Aorta (tissue), 5 donors: ENCODE measurements at regions not wholly inside any gene's neighbourhood (a gene's known extent, or its start where the extent isn't known, plus 50 kb on each side); places are given as distances from the start of the nearest gene placed in this dataset.
"Not testable (repeated sequence)": the region's sequence is repeated elsewhere in the genome, so short reads cannot be mapped to it uniquely, and the experiment has no call there.

Source experiments
- ATAC-seq: fragments of 200-7000 bp; cut with Tn5 transposase; one replicate; pipeline ENCODE4 v1.9.1; 2022; ENCODE audit warnings: moderate library complexity; ENCODE audit not compliant: low FRiP score
- DNase-seq, 2 donors: peaks; one replicate each; pipeline ENCODE4 v3.0.0-alpha.2; 2020
- H3K27ac ChIP-seq, 2 donors: one replicate each; pipeline ENCODE4 v1.5.1; 2013; ENCODE audit warnings: low read length in 2 of 2, mild to moderate bottlenecking in 2 of 2, moderate library complexity in 2 of 2, control low read depth in 1 of 2, inconsistent platforms in 1 of 2, low read depth in 1 of 2
- H3K27me3 ChIP-seq, 2 donors: one replicate each; pipeline ENCODE4 v1.6.1; 2013; ENCODE audit warnings: control low read depth in 1 of 2, low read length in 1 of 2, mild to moderate bottlenecking in 1 of 2, moderate library complexity in 1 of 2; ENCODE audit not compliant: insufficient read depth in 2 of 2, control insufficient read depth in 1 of 2
- H3K36me3 ChIP-seq, 2 donors: one replicate each; pipeline ENCODE4 v1.6.1; 2013; ENCODE audit warnings: control low read depth in 1 of 2, low read length in 1 of 2, mild to moderate bottlenecking in 1 of 2; ENCODE audit not compliant: insufficient read depth in 2 of 2, control insufficient read depth in 1 of 2
- H3K4me1 ChIP-seq, 2 donors: one replicate each; pipeline ENCODE4 v1.6.1; 2013; ENCODE audit warnings: low read length in 2 of 2, control low read depth in 1 of 2, mild to moderate bottlenecking in 1 of 2, moderate library complexity in 1 of 2; ENCODE audit not compliant: insufficient read depth in 2 of 2, control insufficient read depth in 1 of 2
- H3K4me3 ChIP-seq, 2 donors: one replicate each; pipeline ENCODE4 v1.5.1; 2013; ENCODE audit warnings: low read length in 2 of 2, control low read depth in 1 of 2, mild to moderate bottlenecking in 1 of 2
- H3K9me3 ChIP-seq: one replicate; pipeline ENCODE4 v1.6.1; 2013; ENCODE audit warnings: mild to moderate bottlenecking, low read length; ENCODE audit not compliant: control insufficient read depth
- WGBS, 2 donors: extraction: QIAGEN DNeasy Blood & Tissue Kit; methylation state at CpG; one replicate each; pipeline ENCODE4 v1.1.7; 2013; 5-methylcytosine and 5-hydroxymethylcytosine counted together
- intact Hi-C, 2 donors: fragments of 100-400 bp; cut with DNase I; formaldehyde crosslinking; loops; one replicate each; pipeline versions ENCODE4 v1.14.2 to v1.15.0; 2022
- donor health status: healthy with polysubstance abuse.
- donor health status: Bipolar disorder and iron deficiency.
- donor health status: DM: no; HTN: no; CAD: no.
- donor health status: DM: no; HTN: no; CAD: no.
- donor health status: DM: yes; HTN: yes; CAD: no.

DNA sequence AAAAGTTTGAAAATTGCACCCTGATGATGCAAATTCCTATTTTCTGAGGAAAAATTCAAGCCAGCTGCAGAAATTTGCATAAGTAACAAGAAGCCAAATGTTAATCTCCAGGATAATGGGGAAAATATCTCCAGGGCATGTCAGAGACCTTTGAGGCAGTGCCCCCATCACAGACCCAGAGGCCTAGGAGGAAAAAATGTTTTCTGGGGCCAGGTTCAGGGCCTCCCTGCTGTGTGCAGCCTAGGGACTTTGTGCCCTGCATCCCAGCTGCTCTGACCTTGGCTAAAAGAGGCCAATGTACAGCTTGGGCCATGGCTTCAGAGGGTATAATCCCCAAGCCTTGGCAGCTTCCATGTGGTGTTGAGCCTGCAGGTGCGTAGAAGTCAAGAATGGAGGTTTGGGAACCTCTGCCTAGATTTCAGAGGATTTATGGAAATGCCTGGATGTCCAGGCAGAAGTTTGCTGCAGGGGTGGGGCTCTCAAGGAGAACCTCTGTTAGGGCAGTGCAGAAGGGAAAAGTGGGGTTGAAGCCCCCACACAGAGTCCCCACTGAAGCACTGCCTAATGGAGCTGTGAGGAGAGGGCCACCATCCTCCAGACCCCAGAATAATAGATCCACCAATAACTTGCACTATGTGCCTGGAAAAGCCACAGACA, 51.7 kb upstream of the NDUFV2 start:
- H3K27me3 ChIP-seq, H3K4me3 ChIP-seq, H3K4me1 ChIP-seq, ATAC-seq, H3K9me3 ChIP-seq, H3K36me3 ChIP-seq, DNase-seq, H3K27ac ChIP-seq: not testable (repeated sequence)
- WGBS, 2 donors: 96 to 99% methylated on average over 1 of the region's 1 CpG
- intact Hi-C loops: loop anchor here in 1 of 2 donors (10.0 kb wide), 2 partner anchors 246 to 356 kb away; no protein-coding TSS in a partner anchor
